ENCODE measurements at regions not wholly inside any gene's neighbourhood (a gene's known extent, or its start where the extent isn't known, plus 50 kb on each side); places are given as distances from the start of the nearest gene placed in this dataset.

GRCh38 chr1:222914861-222915632 is 100.2 kb downstream of the DISP1 start:
- Histone ChIP-seq H3K4me2 (0 out of 3 replicates have a peak overlapping the region, but pooled peaks have one; percentile 9), H3K9me3 (peaks cover 11% of the 10 kb centered on the region; the same call in 2 of the 3 replicates), H3K27ac (no peak overlapping the region; a peak in 1 of 6 replicates), H3K4me3 (no peak overlapping the region), H3K4me1 (peaks cover 15% of the 10 kb centered on the region; the same call in 2 of the 3 replicates)
- FAIRE-seq (no peak), ATAC-seq (peak; percentile 77 to 82), DNase-seq (ENCODE audit: low read depth in 1 of 2, low spot score in 1 of 2) (peak in 1 of 2 experiments; percentile 47)
- 89% methylated on average over 2 of the region's 2 CpGs for WGBS (ENCODE audit: missing lambda C conversion rate)
- ChIA-PET POLR2A (no interaction called here), CTCF (no interaction called here)
- TF ChIP-seq NFE2L2 (conservative IDR thresholded peaks at IDR 0.05; ENCODE audit: low read length), result peak; percentile 66
- no peak for TF ChIP-seq TFCP2L1 (CRISPR knock-in tag; IDR thresholded peaks at IDR 0.05)
- no peak for TF ChIP-seq BHLHE40 (IDR thresholded peaks at IDR 0.05; ENCODE audit: low read depth, low read length)
- TF ChIP-seq MAFK (IDR thresholded peaks at IDR 0.05; ENCODE audit: partially characterized antibody), result peak; percentile 67
- TF ChIP-seq CEBPB (IDR thresholded peaks at IDR 0.05), result peak in 1 of 2 experiments; percentile 37; a peak in 1 of 4 replicates
- TF ChIP-seq FOSL2 (IDR thresholded peaks at IDR 0.05), result no peak
- TF ChIP-seq FOSL2 (CRISPR knock-in tag; IDR thresholded peaks at IDR 0.05), result peak; percentile 54

GRCh38 chr1:222916100-222916499 is 101.3 kb downstream of the DISP1 start:
- TF ChIP-seq HES2 (IDR thresholded peaks at IDR 0.05), result no peak
- no peak for TF ChIP-seq RAD21 (conservative IDR thresholded peaks at IDR 0.05 in 1 of 2, IDR thresholded peaks at IDR 0.05 in 1 of 2)
- no peak overlapping the region for H3K4me2 ChIP-seq
- 46% methylated on average over 3 of the region's 3 CpGs for WGBS (ENCODE audit: missing lambda C conversion rate)
- no peak for FAIRE-seq
- CTCF ChIA-PET, result no interaction called here
- no peak overlapping the region for H3K4me3 ChIP-seq
- H3K27ac ChIP-seq, result no peak overlapping the region
- no peak for DNase-seq (ENCODE audit: low read depth in 1 of 2, low spot score in 1 of 2)
- POLR2A ChIA-PET, result no interaction called here
- ATAC-seq, result no peak
- peaks cover 15% of the 10 kb centered on the region; the same call in 2 of the 3 replicates for H3K4me1 ChIP-seq
- H3K9me3 ChIP-seq, result peaks cover 11% of the 10 kb centered on the region; the same call in 2 of the 3 replicates

GRCh38 chr1:222918801-222919477 is 104.1 kb downstream of the DISP1 start:
- ATAC-seq, result no peak
- POLR2A ChIA-PET, result no interaction called here
- Histone ChIP-seq H3K4me2 (no peak overlapping the region), H3K27ac (no peak overlapping the region), H3K9me3 (peaks cover 11% of the 10 kb centered on the region; the same call in 2 of the 3 replicates), H3K4me3 (no peak overlapping the region), H3K4me1 (peaks cover 8% of the 10 kb centered on the region; the same call in 1 of the 3 replicates)
- WGBS (ENCODE audit: missing lambda C conversion rate), result 73% methylated on average over 14 of the region's 14 CpGs
- CTCF ChIA-PET, result interaction anchor here (1.2 kb wide), 1 partner anchor 33 kb away, joined by 3 read pairs; no protein-coding TSS in a partner anchor
- TF ChIP-seq KDM1A (IDR thresholded peaks at IDR 0.05; ENCODE audit: low read depth) (no peak), HEYL (CRISPR knock-in tag; IDR thresholded peaks at IDR 0.05) (no peak), RARB (CRISPR knock-in tag; IDR thresholded peaks at IDR 0.05) (no peak), FOSB (CRISPR knock-in tag; IDR thresholded peaks at IDR 0.05) (no peak), E2F6 (IDR thresholded peaks at IDR 0.05; ENCODE audit: borderline replicate concordance, low read depth) (no peak), RFX5 (IDR thresholded peaks at IDR 0.05) (no peak), CTCF (IDR thresholded peaks at IDR 0.05) (no peak), HOXB5 (CRISPR knock-in tag; IDR thresholded peaks at IDR 0.05) (no peak), USF2 (IDR thresholded peaks at IDR 0.05) (no peak), PHF8 (IDR thresholded peaks at IDR 0.05; ENCODE audit: borderline replicate concordance, low read depth) (no peak), REST (IDR thresholded peaks at IDR 0.05) (no peak), GATA3 (IDR thresholded peaks at IDR 0.05; ENCODE audit: borderline replicate concordance) (no peak), NFE2L2 (conservative IDR thresholded peaks at IDR 0.05; ENCODE audit: low read length) (no peak), ZSCAN20 (CRISPR knock-in tag; IDR thresholded peaks at IDR 0.05) (no peak), MYC (IDR thresholded peaks at IDR 0.05; ENCODE audit: borderline replicate concordance, low read length) (no peak)
- DNase-seq (ENCODE audit: low read depth in 1 of 2, low spot score in 1 of 2), result no peak
- no peak for FAIRE-seq
